ENCODE measurements at regions not wholly inside any gene's neighbourhood (a gene's known extent, or its start where the extent isn't known, plus 50 kb on each side); places are given as distances from the start of the nearest gene placed in this dataset.
"Not testable (repeated sequence)": the region's sequence is repeated elsewhere in the genome, so short reads cannot be mapped to it uniquely, and the experiment has no call there.

- no peak for DNase-seq
Measured at GRCh38 chr2:150259746-150260145, 227.7 kb downstream of the RND3 start.

DNA sequence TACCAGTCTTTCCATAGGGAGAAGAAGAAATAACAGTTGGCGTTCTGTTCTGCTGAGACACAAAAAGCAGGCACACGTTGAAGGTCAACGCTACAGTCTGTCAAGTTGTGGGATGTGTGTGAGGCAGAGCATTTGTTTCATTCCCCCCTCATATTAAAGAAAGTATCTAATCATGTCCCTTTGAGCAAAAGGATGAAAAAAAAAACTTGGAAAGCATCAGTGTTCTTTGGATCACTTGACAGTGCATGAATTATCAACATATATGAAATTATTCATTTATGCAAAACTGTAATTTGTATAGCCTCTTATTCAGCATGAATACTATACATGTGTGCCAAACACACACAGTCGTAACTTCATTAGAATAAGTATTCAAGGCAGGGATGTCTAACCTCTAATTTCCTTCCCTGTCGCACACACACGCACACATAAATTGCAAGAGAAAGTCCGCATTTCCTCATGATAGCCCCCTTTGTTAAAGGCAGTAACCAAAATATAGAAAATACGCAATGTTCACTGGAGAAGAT, 228.6 kb downstream of the RND3 start:
- no peak for DNase-seq

GRCh38 chr2:150256736-150257135, 230.7 kb downstream of the RND3 start:
- no peak for DNase-seq

DNA sequence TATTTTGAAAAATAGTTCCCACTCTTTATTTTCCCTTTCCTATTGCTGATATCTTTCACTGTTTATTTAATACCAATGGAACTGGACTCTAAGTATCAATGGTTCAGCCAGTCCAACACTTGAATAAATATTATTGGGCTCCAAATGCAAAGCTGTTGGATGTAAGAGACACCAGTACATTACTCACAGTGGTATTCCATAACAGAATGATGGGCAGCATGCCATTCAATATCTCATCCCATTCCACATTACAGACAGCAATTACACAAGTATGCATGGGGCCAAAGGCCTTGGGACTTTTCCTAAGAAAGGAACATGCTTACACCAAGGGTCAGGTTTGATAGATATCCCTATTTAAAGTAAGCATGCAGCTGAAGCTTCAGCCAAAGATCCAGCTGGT, 231.9 kb downstream of the RND3 start:
- no peak for DNase-seq

DNA sequence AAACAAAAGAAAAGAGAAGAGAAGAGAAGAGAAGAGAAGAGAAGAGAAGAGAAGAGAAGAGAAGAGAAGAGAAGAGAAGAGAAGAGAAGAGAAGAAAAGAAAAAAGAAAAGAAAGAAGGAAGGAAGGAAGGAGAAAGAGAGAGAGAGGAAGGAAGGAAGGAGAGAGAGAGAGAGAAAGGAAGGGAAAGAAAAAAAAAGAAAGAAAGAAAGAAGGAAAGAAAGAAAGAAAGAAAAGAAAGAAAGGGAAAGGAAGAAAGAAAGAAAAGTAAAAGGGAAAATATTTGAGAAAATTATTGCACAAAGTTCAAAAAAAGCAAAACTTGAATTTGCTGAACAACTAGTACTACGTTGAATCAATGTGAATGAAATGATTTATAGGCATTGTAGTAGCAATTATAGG, 237.7 kb downstream of the RND3 start:
- DNase-seq, result not testable (repeated sequence)

- DNase-seq, result no peak
Measured at GRCh38 chr2:150247481-150247880, 240.0 kb downstream of the RND3 start.

DNA sequence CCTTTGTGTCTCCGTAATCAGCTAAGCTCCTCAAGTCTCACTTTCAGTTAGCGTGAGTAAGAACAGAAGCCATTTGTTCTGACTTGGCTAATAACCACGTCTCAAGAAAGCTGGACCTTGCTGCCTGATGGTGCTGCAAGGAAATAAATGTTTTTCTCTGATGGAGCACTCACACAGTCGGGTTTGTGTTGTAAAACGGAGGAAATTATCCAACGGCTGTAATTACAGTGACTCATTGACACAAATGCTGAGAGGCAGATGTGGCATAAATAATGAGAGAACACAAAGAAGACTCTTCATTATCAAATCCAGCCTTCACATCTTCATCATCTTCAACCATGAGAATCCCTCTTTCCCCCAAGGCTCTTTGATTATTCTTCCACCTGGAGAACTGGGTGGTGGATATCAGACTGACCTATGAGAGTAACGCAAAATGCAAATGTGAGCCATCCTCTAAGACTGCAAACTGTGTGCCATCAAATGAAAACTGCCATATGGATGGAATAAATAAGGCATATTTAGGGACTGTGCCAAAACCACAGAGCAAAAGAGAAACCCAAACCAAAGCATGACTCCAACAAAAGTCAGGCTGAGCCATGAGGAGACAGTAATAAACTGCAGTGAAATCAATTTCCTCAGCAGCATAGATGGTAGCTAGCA, 252.6 kb downstream of the RND3 start:
- no peak for DNase-seq

DNA sequence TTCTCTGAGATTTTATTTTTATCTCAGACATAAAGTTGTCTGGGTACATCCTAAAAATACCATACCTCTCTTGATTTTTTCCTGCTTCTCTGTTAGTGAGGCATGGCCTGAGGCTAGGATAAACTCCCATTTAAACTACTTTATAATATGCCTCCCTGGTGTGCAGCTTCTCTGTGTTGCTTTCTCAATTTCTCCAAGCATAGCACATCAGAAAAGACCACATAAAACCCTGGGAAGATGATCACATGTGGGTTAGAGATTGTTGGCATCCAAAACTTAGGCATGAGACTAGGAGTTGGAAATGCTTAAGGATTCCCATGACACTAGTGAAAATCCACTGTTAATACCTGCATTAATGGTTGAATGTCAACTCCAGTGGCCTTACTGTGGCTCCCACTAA, 254.6 kb downstream of the RND3 start:
- DNase-seq, result no peak

- DNase-seq, result no peak
Measured at GRCh38 chr2:150232321-150232720, 255.1 kb downstream of the RND3 start.

DNA sequence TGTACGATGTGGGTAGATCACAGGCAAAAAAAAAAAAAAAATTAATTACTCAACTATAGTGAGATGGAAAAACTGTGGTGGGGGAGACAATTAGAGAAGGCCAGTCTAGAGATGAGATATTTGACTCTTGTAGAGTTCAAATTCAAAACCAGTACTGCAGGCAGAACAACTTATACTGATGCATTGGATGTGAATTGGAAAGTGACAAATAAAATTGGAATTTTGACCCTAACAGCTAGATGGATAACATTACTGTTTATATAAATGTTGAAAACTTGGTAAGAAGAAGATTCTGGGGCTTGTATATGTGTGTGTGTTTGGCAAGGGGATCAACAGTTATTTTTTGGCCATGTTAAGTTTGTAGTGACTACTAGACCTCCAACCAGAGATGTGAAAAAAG, 256.9 kb downstream of the RND3 start:
- no peak for DNase-seq

DNA sequence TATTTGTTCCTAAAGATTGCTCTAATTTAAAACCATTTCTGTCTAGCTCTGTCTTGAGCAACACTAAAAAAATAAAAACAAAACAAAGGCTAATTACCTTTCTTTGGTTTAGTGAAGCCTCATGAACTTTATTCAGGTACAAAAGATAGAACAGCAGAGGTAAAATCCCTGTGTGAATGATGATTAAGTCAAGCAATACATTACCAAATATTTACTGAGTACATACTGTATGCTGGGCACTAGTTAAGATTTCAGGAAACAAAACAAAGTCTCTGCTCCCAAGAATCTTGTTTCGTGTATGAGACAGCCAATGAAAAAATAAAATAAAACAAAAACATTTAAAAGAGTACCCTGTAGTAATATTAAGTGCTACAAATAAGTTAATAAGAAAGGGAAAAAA, 257.5 kb downstream of the RND3 start:
- no peak for DNase-seq

GRCh38 chr2:150228936-150229335, 258.5 kb downstream of the RND3 start:
- DNase-seq, result no peak

- DNase-seq, result no peak
Measured at GRCh38 chr2:150225030-150225429, 262.4 kb downstream of the RND3 start.

DNA sequence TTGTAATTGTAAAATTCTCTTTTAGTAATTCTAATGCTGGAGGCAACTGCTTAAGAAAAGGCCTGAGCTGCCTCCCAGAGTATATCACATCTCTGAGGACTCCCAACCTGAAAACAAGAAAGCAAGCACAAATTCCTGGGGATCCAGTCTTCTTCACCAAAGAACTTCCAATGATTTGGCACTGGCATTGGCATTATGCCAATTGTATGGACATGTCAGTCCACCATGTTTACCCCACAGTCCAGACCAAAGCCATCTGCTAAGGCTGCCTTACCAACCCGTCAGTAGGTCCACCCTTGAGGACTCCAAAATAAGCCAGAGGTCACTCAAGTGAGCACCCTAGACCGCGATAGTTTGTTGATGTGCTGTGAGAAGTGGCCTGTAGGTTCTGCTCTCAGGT, 263.1 kb downstream of the RND3 start:
- DNase-seq, result no peak

GRCh38 chr2:150222942-150223341, 264.5 kb downstream of the RND3 start:
- DNase-seq, result no peak

- no peak for DNase-seq
Measured at GRCh38 chr2:150222379-150222778, 265.1 kb downstream of the RND3 start.

DNA sequence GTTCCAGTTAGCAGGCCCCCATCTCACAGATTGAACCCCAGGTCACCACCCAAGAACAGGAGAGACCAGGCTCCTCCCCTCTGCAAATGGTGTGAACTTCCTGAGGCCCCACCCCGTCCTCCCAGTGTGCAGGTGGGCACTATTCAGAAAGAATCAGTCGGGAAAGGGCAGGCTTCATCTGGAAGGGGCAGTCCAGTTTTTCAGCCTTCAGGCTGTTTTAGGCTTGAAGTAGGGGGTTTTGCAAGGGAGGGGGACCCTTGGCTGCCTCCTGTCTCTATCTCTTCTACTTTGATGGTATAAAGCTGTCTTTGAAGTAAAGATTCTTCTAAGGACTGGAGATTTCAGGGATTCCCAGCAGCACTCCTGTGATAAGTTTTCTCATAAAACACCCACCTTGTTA, 267.6 kb downstream of the RND3 start:
- no peak for DNase-seq

DNA sequence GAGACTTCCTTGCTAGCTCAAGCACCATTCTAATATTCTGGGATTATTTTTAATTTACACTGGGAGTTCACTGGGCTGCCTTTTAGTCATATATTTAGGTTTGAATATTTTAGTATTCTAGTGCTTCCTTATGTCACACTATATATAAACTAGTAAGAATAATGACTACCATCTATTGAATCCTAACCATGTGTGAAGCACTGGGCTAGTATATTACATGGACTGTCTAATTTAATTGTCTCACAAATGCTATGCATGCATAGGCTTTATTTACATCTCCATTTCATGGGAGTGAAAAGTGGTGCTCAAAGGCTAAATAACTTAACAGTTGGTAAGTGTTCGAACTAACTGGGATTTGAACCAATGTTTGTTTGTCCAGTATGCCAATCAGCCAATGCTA, 272.4 kb downstream of the RND3 start:
- DNase-seq, result no peak

- no peak for DNase-seq
Measured at GRCh38 chr2:150214626-150215025, 272.8 kb downstream of the RND3 start.

GRCh38 chr2:150212722-150213171, 274.7 kb downstream of the RND3 start:
- no peak for DNase-seq

GRCh38 chr2:150211164-150211631, 276.3 kb downstream of the RND3 start:
- no peak for DNase-seq

DNA sequence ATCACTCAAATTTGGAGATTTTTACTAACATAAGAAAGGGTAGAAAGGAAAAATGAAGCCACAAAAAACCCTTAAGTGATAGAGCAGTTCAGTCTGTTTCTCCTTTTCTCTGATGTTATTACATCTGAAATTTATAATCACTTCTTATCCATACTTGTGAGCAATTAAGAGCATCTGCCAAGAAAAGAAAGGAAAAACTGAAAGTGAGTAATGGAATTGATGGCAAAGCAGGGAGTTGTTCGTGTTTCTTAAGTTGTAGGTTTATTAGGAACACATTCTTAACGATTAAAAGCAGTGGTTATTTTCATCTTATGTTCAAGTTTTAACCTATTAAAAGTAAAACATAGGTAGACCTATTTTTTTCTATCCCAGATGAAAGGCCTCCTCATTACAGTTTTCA, 277.7 kb downstream of the RND3 start:
- DNase-seq, result no peak

GRCh38 chr2:150208689-150209088, 278.8 kb downstream of the RND3 start:
- DNase-seq, result no peak

DNA sequence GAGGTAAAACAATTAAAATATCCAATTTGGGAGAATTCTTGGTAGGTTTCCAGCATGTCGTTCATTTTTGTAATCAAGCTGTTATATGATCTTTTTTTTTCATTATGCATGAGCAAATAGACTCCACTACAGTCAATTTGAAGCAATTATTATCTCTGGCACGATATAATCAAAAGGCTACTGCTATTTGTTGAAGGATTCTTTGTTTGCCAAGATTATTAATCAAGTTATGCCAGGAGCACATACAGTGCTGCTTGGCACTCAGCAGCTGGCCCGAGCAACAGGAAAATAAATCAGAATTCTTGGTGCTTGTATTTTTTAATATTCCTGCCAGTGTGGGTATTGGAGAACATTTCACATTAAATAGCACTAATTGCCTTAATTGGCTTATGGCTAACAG, 279.5 kb downstream of the RND3 start:
- DNase-seq, result no peak

DNA sequence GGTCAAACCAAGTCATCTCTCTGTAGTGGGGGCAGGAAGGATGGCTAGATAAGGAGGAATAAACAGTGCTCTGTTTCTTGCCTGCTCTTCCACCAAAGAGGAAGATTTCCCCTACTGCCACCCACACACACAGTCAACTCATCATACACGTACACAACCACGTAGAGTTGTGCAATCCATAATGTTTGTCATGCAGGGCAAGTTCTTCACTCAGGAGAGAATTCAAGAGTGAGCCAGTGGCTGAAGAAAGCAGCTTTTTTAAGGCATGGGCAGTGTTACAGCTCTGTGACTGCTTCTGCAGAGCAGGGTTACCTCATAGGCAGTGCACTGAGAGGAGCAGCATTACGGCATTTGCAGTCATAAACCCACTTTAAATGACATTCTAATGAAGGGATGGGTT, 283.0 kb downstream of the RND3 start:
- DNase-seq, result no peak
